Activated naive CD4-positive, alpha-beta T cell treated with anti-CD3 and anti-CD28 coated beads, Interleukin-2, amount 10 ng/mL, durations not matched to agents 7 days and 5 days (primary cell): ENCODE measurements at regions not wholly inside any gene's neighbourhood (a gene's known extent, or its start where the extent isn't known, plus 50 kb on each side); places are given as distances from the start of the nearest gene placed in this dataset.

Experiments used
- CTCF ChIA-PET: fragments of 350-600 bp; sonication (Branson Sonifier 250); formaldehyde crosslinking; loops from one replicate; lab custom pipeline; 2021; ENCODE audit warnings: antibody characterized with exemption; lab: Charles Lee
- DNase-seq: peaks from one replicate; pipeline ENCODE4 v3.0.0-alpha.2; 2020
- H3K27ac Mint-ChIP-seq: one replicate; pipeline ENCODE4 v1.8.0; 2021; ENCODE audit warnings: mild to moderate bottlenecking, moderate library complexity, mixed read lengths
- H3K27me3 Mint-ChIP-seq: one replicate; pipeline ENCODE4 v1.8.0; 2021; ENCODE audit warnings: mild to moderate bottlenecking, mixed read lengths
- H3K36me3 Mint-ChIP-seq: one replicate; pipeline ENCODE4 v1.8.0; 2021; ENCODE audit warnings: mixed read lengths
- H3K4me1 Mint-ChIP-seq: one replicate; pipeline ENCODE4 v1.8.0; 2021; ENCODE audit warnings: mixed read lengths
- H3K4me3 Mint-ChIP-seq: one replicate; pipeline ENCODE4 v1.8.0; 2021; ENCODE audit warnings: mild to moderate bottlenecking, moderate library complexity, mixed read lengths
- H3K9me3 Mint-ChIP-seq: one replicate; pipeline ENCODE4 v1.8.0; 2021; ENCODE audit warnings: mixed read lengths

DNA sequence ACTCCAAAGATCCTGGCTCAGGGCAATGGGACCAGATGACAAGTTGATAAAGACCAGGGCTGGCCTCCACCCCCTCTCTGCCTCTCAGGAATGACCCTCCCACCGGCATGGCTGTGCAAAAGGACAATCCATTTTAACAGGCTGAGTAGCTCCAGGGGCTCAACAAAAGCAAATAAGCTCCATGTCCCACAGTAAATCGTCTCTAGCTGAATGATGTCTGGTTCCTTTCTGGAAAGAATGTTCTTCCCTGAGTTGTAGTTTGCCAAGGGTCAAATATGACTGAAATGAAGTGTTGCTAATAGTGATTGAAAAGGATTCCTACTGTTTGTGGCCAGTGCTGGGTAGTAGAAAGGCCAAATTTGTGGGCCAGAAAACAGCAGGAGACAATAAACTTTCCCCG is 434.4 kb upstream of the ETAA1 start:
- CTCF ChIA-PET: no interaction called here
- H3K4me1 Mint-ChIP-seq: no peaks in the 10 kb centered on the region
- no peak for DNase-seq
- no peaks in the 10 kb centered on the region for H3K27me3 Mint-ChIP-seq
- no peaks in the 10 kb centered on the region for H3K9me3 Mint-ChIP-seq
- H3K27ac Mint-ChIP-seq: no peak overlapping the region
- no peak overlapping the region for H3K4me3 Mint-ChIP-seq
- H3K36me3 Mint-ChIP-seq: no peaks in the 10 kb centered on the region

DNA sequence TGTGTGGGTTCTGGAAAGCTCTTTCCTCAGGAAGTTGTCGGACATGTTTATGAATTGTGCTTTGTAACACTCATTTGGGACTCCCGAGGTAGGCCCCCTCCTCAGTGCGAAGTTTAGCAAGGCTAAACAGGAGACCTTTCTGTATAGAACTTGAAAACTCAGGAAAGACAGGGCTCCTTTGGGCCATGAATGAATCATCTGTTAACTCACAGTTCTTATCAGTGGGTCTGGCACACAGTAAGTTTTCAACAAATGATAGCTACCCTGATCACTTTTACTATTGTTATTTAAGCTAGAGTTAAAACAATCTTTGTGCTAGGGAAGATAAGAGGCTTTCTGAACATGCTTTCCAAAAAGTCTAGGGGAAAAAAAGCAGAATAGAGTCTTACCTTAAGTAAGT is 430.5 kb upstream of the ETAA1 start:
- Mint-ChIP-seq H3K36me3 (no peaks in the 10 kb centered on the region), H3K4me3 (no peak overlapping the region), H3K9me3 (no peaks in the 10 kb centered on the region), H3K4me1 (no peaks in the 10 kb centered on the region), H3K27ac (no peak overlapping the region), H3K27me3 (no peaks in the 10 kb centered on the region)
- DNase-seq: no peak
- CTCF ChIA-PET: no interaction called here

DNA sequence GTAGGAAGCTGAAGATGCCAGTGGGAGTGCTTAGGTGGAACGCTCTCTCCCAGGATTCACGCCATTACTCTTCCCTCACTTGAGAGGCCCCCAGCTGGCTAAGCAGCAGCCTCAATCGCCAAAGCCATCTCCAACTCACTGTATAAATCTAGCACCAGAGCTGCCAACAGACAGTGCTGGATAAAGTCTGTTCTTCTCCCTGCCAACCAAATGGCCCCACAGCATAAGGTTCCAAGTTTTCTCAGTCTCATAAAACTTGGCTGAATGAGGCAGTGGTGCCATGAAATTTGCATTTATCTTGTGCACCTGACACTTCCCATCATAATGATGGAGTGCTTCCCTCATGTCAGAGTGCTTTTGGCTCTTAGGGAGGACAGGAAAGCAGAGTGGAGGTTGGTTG is 428.2 kb upstream of the ETAA1 start:
- Mint-ChIP-seq H3K36me3 (no peaks in the 10 kb centered on the region), H3K27me3 (no peaks in the 10 kb centered on the region), H3K27ac (no peak overlapping the region), H3K9me3 (no peaks in the 10 kb centered on the region), H3K4me1 (no peaks in the 10 kb centered on the region), H3K4me3 (no peak overlapping the region)
- CTCF ChIA-PET: no interaction called here
- no peak for DNase-seq

DNA sequence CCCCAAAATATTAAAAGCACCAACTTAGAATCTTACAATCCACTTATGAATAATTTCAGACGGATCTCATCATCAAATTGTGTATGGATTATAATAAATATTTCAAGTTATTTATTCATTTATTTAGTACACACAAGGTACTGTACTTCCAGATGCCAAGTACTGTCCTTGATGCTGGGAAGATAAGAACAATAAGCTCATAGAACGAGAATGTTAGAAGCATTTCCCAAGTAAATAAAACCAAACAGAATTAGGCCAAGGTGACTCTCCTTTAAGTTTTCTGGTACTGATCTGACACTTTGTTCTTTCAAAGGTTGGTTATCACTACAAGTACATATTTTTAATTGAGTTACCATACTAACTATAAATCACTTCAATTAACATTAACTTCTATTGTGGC is 416.1 kb upstream of the ETAA1 start:
- Mint-ChIP-seq H3K4me3 (no peak overlapping the region), H3K27ac (no peak overlapping the region), H3K27me3 (no peaks in the 10 kb centered on the region), H3K4me1 (no peaks in the 10 kb centered on the region), H3K9me3 (peaks cover 4% of the 10 kb centered on the region), H3K36me3 (no peaks in the 10 kb centered on the region)
- CTCF ChIA-PET: no interaction called here
- no peak for DNase-seq

DNA sequence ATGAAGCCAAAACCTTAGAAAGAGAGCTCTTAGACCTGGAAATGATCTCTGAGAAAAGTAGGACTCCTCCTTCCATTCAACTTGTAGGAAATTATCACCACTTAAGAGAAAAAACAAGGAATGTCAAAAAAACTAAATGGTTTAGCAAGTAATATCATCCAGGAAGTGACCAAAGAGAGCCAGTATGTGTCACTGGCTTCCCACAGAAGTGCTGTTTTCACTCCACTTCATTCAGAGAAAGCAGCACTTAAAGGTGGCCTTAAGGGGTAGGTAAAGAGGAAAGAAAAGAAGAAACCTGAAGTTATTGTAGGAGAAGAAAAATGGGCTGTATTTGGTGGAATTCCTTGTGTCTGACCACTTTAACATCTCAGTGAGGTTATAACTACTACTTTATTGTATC is 414.4 kb upstream of the ETAA1 start:
- no peak overlapping the region for H3K27ac Mint-ChIP-seq
- CTCF ChIA-PET: no interaction called here
- no peaks in the 10 kb centered on the region for H3K36me3 Mint-ChIP-seq
- H3K4me3 Mint-ChIP-seq: no peak overlapping the region
- H3K27me3 Mint-ChIP-seq: no peaks in the 10 kb centered on the region
- no peak for DNase-seq
- H3K4me1 Mint-ChIP-seq: no peaks in the 10 kb centered on the region
- H3K9me3 Mint-ChIP-seq: peaks cover 2% of the 10 kb centered on the region

DNA sequence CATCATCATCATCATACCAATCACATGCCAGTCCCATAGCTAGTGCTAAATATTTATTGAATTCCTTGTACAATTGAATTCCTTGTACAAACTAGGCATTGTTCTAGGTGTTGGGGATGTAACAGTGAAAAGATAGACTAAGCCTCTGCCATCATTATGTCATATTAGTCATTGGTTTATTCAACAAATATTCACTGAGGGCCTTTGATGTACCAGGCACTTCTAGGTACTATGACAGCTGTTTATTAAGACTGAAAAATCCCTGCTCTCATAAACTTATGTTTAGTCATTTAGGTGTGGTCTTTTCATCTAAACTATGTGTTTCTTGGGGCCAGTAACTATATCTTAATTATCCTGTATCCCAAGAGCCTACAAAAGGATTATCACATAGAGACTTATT is 412.3 kb upstream of the ETAA1 start:
- Mint-ChIP-seq H3K4me3 (no peak overlapping the region), H3K27me3 (no peaks in the 10 kb centered on the region), H3K9me3 (peaks cover 4% of the 10 kb centered on the region), H3K4me1 (no peaks in the 10 kb centered on the region), H3K36me3 (no peaks in the 10 kb centered on the region), H3K27ac (no peak overlapping the region)
- CTCF ChIA-PET: no interaction called here
- DNase-seq: no peak

DNA sequence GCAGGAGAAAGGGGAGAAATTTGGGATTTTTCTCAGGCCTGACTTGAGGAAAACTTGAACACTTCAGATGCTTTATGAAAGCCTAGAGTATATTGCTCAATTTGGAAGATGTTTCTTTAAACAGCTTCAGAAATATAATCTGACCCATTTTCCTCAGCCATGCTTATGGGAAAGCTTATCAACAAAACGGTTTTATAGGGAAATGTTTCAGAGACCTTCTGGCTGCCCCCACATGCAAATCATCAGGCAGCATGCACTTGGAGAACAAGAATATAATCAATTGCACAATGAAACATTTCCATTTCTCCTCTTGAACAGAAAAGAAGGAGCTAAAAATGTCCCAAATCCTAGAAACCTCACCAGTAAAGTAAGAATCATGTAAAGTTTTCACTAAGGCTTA is 411.2 kb upstream of the ETAA1 start:
- Mint-ChIP-seq H3K27me3 (no peaks in the 10 kb centered on the region), H3K4me1 (no peaks in the 10 kb centered on the region), H3K9me3 (peaks cover 3% of the 10 kb centered on the region), H3K4me3 (no peak overlapping the region), H3K27ac (no peak overlapping the region), H3K36me3 (no peaks in the 10 kb centered on the region)
- DNase-seq: no peak
- CTCF ChIA-PET: no interaction called here

DNA sequence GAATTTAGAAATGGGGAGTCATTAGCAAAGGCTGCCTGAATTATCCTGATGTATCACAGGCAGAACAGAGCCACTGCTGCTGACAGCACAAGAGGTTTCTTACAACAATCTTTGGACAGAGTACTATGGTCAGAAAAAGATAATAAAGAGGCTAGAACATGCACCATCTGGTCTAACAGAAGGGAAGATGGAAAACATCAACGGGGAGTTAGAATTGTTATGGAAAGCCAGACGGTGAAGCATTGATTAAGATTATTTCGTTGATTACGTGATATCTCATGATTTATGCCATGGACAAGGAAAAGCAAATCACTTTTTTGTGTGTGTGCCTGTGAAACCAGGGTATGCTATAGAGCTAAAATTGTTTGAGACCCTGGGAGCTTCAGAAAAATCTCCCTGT is 409.4 kb upstream of the ETAA1 start:
- DNase-seq: no peak
- no peak overlapping the region for H3K4me3 Mint-ChIP-seq
- H3K36me3 Mint-ChIP-seq: no peaks in the 10 kb centered on the region
- no peaks in the 10 kb centered on the region for H3K4me1 Mint-ChIP-seq
- H3K9me3 Mint-ChIP-seq: peaks cover 3% of the 10 kb centered on the region
- CTCF ChIA-PET: no interaction called here
- no peak overlapping the region for H3K27ac Mint-ChIP-seq
- H3K27me3 Mint-ChIP-seq: no peaks in the 10 kb centered on the region

DNA sequence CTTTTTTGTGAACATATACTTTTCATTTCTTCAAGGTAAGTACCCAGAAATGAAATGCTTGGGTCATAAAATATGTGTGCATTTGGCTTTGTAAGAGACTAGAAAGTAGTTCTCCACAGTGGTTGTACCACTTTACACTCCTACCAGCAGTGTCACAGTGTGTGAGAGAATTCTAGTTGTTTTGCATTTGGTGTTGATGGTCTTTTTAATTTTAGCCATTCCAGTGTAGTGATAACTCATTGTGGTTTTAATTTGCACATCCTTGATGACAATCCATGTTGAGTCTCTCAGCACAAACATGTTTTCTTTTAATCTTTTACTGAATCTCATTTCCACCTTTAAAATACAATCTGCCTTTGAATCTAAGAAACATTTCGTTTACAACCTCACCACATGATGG is 402.5 kb upstream of the ETAA1 start:
- Mint-ChIP-seq H3K36me3 (no peaks in the 10 kb centered on the region), H3K27ac (no peak overlapping the region), H3K9me3 (no peaks in the 10 kb centered on the region), H3K4me3 (no peak overlapping the region), H3K4me1 (no peaks in the 10 kb centered on the region), H3K27me3 (no peaks in the 10 kb centered on the region)
- DNase-seq: no peak
- CTCF ChIA-PET: no interaction called here

DNA sequence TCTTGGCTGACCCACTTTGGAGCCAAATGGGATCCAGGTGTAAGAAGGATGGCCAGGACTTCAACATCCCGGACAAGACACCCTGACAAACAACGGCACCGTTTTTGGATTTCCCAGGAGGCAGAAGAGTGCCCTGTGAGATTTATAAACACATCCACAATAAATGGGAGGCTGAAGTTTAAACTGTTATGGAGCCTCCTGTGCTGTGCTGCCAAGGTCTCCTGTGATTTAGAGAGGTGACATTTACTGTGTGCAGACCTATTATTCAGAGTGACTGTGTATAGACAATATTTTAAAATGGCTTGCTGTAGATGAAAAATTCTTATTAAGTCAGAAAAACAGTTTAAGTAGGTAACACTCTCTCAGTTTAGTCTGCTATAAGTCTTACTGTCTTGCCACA is 401.5 kb upstream of the ETAA1 start:
- no peak overlapping the region for H3K27ac Mint-ChIP-seq
- H3K4me1 Mint-ChIP-seq: no peaks in the 10 kb centered on the region
- H3K9me3 Mint-ChIP-seq: no peaks in the 10 kb centered on the region
- CTCF ChIA-PET: no interaction called here
- no peaks in the 10 kb centered on the region for H3K36me3 Mint-ChIP-seq
- no peak overlapping the region for H3K4me3 Mint-ChIP-seq
- H3K27me3 Mint-ChIP-seq: no peaks in the 10 kb centered on the region
- DNase-seq: no peak

DNA sequence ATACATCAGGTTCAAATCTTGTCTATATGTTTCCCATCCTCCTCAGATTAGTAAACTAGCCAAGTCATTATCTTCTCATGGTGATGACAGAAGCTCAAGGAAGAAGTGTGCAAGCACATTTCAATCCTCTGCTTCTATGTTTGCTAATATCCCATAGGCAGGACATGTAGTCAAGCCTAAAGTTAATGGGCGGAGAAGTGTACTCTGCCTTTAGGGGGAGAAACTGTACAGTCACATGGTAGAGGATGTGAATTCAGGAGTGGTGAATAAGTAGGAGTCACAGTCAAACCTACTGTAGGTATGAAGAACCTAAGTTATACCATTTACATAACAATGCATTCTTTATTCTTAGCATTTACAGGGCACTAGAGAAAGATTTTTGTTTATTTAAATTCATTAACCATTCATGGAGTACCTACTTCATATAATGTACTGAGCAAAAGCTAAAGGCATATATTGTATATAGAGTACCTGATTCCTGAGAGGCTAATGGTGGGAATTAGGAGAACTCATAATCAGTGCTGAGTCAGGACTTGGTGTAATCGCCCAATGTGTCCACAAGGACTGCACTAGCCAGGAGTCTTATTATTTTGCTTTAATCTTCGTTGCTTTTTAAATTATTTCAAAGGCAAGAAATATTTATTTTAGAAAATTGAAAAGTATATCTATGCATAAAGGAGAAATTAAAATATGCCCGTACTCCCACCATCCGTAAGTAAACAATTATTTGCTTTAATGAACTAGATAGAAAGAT is 394.3 kb upstream of the ETAA1 start:
- Mint-ChIP-seq H3K9me3 (no peaks in the 10 kb centered on the region), H3K27ac (no peak overlapping the region), H3K27me3 (no peaks in the 10 kb centered on the region), H3K36me3 (no peaks in the 10 kb centered on the region), H3K4me1 (no peaks in the 10 kb centered on the region), H3K4me3 (no peak overlapping the region)
- DNase-seq: no peak
- CTCF ChIA-PET: no interaction called here

DNA sequence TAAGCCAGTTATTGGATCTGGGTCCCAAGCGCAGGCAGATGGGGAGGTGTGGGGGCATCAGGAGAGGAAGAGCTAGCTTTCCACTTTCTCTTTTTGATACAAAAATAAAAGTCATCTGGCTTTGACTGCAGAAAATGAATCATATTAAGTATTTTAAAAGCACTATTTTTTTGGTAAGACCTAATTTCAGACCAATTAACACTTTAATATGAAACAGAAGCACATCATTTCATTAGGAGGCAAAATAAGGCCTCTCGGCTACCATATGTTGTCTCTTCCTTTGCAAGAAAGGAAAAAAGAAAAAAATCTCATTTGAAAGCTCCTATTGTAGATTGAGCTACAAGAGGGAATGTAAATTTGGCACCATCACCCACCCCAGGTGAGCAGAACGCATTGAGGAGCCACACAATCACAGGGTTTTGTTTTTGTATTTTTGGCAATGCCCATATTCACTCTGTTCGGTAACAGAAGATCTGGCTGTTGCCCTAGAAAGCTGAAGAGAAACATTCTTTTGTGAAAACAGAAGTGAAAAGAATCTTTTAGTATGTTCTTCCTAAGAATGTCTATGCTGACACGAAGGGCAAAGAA is 390.7 kb upstream of the ETAA1 start:
- Mint-ChIP-seq H3K27me3 (no peaks in the 10 kb centered on the region), H3K27ac (no peak overlapping the region), H3K9me3 (no peaks in the 10 kb centered on the region), H3K4me3 (no peak overlapping the region), H3K4me1 (no peaks in the 10 kb centered on the region), H3K36me3 (no peaks in the 10 kb centered on the region)
- CTCF ChIA-PET: no interaction called here
- DNase-seq: no peak

DNA sequence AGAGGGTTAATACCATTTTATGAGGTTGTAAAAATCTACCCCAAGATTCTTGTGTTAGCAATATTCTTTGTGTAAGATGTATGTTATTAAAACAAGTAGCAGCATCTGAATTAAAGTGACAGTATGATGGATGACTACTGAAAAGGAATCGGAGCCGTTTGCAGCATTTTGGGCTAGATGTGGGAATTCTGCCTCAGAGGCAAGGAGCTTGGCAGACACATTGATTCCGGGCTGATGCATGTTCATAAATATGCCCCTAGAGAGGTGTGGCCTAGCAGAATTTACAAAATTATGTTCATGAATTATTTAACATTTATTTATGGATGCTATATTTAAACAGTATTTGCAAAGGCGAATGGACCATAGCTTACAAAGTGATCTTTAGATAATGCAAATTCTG is 389.0 kb upstream of the ETAA1 start:
- Mint-ChIP-seq H3K4me3 (no peak overlapping the region), H3K27me3 (no peaks in the 10 kb centered on the region), H3K27ac (no peak overlapping the region), H3K36me3 (no peaks in the 10 kb centered on the region), H3K9me3 (no peaks in the 10 kb centered on the region), H3K4me1 (no peaks in the 10 kb centered on the region)
- no peak for DNase-seq
- CTCF ChIA-PET: no interaction called here

DNA sequence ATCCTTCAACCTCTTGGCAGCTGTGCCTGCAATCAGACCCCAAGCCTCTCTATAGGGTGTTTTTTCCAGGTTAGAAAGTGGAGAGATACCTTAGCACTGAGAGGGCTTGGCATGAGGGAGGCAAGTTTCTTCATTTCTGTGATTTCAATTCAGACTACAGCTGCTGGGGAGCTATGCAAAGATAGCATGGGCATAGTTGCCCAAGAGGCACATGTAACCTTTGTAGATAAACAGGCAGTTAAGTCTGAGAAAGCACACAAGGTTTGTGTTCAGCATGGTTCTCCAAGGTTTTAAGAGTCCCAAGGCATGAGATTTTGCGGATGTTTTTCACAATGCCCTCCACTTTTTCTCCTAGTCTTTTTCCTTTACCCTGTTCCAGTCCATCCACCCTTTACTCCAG is 385.0 kb upstream of the ETAA1 start:
- no peak overlapping the region for H3K4me3 Mint-ChIP-seq
- no peaks in the 10 kb centered on the region for H3K4me1 Mint-ChIP-seq
- CTCF ChIA-PET: no interaction called here
- H3K36me3 Mint-ChIP-seq: no peaks in the 10 kb centered on the region
- H3K9me3 Mint-ChIP-seq: no peaks in the 10 kb centered on the region
- no peaks in the 10 kb centered on the region for H3K27me3 Mint-ChIP-seq
- H3K27ac Mint-ChIP-seq: no peak overlapping the region
- DNase-seq: no peak

DNA sequence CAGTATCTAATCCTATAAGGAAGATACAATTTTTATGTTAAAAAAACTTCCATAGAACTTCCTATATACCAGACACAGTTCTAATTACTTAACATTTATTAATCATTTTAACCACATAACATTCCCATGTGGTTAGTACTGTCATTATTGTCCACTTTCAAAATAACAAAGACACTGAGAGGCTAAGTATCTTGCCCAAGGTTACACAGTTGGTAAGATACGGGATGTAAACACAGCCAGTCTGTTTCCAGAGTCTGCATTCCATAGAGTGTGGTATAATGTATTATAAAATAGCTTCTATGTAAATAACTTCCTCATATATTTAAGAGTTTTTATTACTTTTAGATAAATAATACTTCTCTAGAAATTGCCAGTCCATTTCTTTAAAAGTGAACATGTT is 383.3 kb upstream of the ETAA1 start:
- no peaks in the 10 kb centered on the region for H3K36me3 Mint-ChIP-seq
- no peaks in the 10 kb centered on the region for H3K27me3 Mint-ChIP-seq
- no peak overlapping the region for H3K4me3 Mint-ChIP-seq
- no peaks in the 10 kb centered on the region for H3K4me1 Mint-ChIP-seq
- no peaks in the 10 kb centered on the region for H3K9me3 Mint-ChIP-seq
- CTCF ChIA-PET: no interaction called here
- no peak overlapping the region for H3K27ac Mint-ChIP-seq
- DNase-seq: no peak
